GM18511 (cell line): ENCODE measurements at regions not wholly inside any gene's neighbourhood (a gene's known extent, or its start where the extent isn't known, plus 50 kb on each side); places are given as distances from the start of the nearest gene placed in this dataset.
"Not testable (repeated sequence)": the region's sequence is repeated elsewhere in the genome, so short reads cannot be mapped to it uniquely, and the experiment has no call there.

ENCODE experiments used
- ATAC-seq: cut with Tn5 transposase; IDR thresholded peaks from one replicate; pipeline ENCODE4 v1.9.1; 2021; ENCODE audit warnings: mild to moderate bottlenecking, moderate library complexity; ENCODE audit not compliant: unreplicated experiment

GRCh38 chr10:76621886-76622620 lies 1015.6 kb downstream of the KCNMA1 start:
- no peak for ATAC-seq

- no peak for ATAC-seq
Observed at GRCh38 chr10:76618641-76619040, 1019.0 kb downstream of the KCNMA1 start.

- ATAC-seq = no peak
Observed at GRCh38 chr10:76618171-76618570, 1019.4 kb downstream of the KCNMA1 start.

GRCh38 chr10:76616666-76617065 lies 1020.9 kb downstream of the KCNMA1 start:
- ATAC-seq = not testable (repeated sequence)

GRCh38 chr10:76615049-76615448 lies 1022.6 kb downstream of the KCNMA1 start:
- no peak for ATAC-seq
